Coronary artery (tissue), 2 donors: ENCODE measurements at regions not wholly inside any gene's neighbourhood (a gene's known extent, or its start where the extent isn't known, plus 50 kb on each side); places are given as distances from the start of the nearest gene placed in this dataset.

Experiments used
- DNase-seq: peaks from one replicate; pipeline ENCODE4 v3.0.0-alpha.2; 2017; ENCODE audit warnings: low spot score
- H3K27ac ChIP-seq, 2 donors: fragments of 200-600 bp; sonication (generic); one replicate each; pipeline ENCODE4 v1.5.1; 2016 to 2019
- H3K4me3 ChIP-seq: fragments of 200-600 bp; sonication (generic); 2 replicates; pipeline ENCODE4 v1.5.1; 2016; ENCODE audit warnings: mild to moderate bottlenecking, moderate library complexity
- TF ChIP-seq, protein P1 (sequence below): fragments of 200-600 bp; sonication (generic); IDR thresholded peaks from one replicate; pipeline ENCODE4 v1.5.1; 2019; ENCODE audit warnings: antibody characterized with exemption

DNA sequence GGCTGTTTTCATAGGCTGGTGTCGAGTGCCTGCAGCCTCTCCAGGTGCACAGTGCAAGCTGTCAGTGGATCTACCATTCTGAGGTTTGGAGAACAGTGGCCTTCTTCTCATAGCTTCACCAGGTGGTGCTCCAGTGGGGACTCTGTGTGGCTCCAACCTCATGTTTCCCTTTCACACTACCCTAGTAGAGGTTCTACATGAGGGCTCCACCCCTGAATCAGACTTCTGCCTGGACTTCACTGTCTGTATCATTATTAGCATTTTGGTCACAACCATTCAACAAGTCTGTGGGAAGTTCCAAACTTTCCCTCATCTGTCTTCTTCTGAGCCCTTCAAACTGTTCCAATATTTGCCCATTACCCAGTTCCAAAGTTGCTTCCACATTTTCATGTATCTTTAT is 1003.7 kb downstream of the MCTP2 start:
- no peak overlapping the region for H3K4me3 ChIP-seq
- no peak for DNase-seq
- TF ChIP-seq, protein P1, sequence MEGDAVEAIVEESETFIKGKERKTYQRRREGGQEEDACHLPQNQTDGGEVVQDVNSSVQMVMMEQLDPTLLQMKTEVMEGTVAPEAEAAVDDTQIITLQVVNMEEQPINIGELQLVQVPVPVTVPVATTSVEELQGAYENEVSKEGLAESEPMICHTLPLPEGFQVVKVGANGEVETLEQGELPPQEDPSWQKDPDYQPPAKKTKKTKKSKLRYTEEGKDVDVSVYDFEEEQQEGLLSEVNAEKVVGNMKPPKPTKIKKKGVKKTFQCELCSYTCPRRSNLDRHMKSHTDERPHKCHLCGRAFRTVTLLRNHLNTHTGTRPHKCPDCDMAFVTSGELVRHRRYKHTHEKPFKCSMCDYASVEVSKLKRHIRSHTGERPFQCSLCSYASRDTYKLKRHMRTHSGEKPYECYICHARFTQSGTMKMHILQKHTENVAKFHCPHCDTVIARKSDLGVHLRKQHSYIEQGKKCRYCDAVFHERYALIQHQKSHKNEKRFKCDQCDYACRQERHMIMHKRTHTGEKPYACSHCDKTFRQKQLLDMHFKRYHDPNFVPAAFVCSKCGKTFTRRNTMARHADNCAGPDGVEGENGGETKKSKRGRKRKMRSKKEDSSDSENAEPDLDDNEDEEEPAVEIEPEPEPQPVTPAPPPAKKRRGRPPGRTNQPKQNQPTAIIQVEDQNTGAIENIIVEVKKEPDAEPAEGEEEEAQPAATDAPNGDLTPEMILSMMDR = no peak
- no peak overlapping the region for H3K27ac ChIP-seq

DNA sequence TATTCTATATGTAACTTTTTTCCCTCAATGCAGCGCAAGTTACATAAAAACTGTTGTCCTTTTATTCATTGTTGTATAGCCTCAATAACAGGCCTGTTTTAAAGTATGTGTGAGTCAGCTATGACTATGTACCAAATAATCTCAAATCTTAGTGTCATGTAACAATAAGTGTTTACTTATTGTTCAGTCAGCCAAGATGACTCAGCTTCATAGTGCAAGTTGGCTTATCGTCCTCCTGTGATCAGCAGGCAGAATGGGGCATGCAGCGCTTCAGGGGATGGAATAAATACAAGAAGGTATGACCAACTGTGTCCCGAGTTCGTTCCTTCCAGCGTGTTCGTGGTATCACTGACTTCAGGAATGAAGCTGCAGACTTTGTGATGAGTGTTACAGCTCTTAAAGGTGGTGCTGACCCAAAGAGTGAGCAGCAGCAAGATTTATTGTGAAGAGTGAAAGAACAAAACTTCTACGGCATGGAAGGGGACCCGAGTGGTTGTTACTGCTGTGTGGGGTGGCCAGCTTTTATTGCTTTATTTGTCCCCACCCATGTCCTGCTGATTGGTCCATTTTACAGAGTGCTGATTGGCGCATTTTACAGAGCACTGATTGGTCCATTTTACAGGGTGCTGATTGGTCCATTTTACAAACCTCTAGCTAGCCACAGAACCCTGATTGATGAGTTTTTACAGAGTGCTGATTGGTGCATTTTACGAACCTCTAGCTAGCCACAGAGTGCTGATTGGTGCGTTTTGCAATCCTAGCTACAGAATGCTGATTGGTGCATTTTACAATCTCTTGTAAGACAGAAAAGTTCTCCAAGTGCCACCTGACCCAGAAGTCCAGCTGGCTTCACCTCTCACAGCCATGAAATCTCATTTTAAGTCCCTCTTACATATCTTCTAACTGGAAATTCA is 1016.0 kb downstream of the MCTP2 start:
- Histone ChIP-seq H3K27ac (no peak overlapping the region), H3K4me3 (no peak overlapping the region)
- no peak for DNase-seq
- TF ChIP-seq, protein P1 = no peak

DNA sequence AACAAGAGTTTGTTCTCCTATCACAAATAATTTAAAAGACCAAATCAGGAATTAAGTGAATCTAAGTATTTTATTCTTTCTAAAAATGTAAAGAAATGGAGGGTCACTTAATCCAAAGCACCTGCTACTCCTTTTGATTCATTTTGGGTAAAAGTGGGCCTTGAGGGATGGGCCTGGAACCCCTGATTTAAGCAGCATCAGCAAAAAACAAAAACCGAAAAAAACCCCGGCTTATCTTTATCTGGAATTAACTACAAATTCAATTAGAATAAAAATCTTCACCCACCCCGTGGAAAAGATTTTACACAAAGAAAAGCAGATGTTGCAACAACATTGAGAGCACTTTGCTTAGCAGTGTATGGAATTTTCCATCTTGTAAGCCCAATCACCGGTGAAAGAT is 1018.2 kb downstream of the MCTP2 start:
- Histone ChIP-seq H3K27ac (no peak overlapping the region), H3K4me3 (no peak overlapping the region)
- TF ChIP-seq, protein P1 = no peak
- DNase-seq = no peak

DNA sequence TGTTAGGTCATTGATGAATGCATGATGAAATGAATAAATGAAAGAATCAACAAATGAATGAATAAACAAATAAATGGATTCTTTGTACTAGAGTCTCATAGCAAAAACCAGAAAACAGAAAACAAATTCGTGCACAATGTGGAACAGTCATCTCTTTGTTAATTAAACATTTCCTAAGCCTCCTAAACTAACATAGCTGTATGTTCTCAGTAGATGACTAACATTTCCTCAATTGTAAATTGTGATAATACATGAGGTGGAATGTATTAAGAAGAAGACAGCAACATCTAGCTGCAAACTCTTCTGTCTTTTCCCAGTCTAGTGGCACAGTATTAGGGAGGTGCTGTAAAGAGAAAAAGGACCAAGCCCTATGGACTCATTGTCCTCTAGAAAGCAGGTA is 1021.0 kb downstream of the MCTP2 start:
- no peak overlapping the region for H3K27ac ChIP-seq
- no peak for DNase-seq
- H3K4me3 ChIP-seq = no peak overlapping the region
- TF ChIP-seq, protein P1 = no peak

DNA sequence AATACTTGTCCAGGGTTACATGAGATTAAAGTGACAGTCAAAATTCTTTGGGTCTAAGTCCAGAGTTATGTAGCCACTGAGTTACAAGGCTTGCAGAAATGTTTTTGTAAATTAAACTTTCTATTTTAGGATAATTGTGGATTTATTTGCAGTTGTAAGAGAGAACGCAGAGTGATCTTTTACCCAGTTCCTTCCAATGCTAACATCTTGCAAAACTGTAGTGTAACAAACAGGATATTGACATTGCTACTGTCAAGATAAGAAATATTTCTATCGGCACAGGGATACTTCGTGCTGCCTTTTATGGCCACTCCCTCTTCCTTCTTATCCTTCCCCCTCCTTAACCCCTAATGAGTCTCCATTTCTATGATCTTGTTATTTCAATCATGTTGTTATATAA is 1022.9 kb downstream of the MCTP2 start:
- Histone ChIP-seq H3K27ac (peak overlapping the region; percentile 41 to 63), H3K4me3 (no peak overlapping the region)
- TF ChIP-seq, protein P1 = no peak
- DNase-seq = no peak

DNA sequence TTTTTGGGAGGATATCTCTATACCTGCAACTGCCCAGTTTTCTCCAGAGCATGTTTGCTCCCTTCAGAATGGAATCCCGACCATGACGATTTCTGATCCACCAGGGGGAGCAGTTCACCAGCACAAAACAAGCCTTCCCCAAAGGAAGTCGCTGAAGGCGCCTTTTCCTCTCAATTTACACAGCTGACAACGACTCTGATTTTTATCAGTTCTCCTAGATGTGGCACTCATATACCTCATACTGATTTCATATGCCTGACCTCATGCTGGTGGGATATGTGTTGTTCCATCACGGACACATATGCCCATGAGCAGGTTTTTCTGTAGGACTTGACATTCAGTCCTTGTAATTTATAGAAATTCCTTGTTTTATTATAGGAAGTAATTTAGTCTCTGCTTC is 1028.2 kb downstream of the MCTP2 start:
- Histone ChIP-seq H3K27ac (peak overlapping the region; percentile 64 to 89), H3K4me3 (peak overlapping the region; percentile 1)
- TF ChIP-seq, protein P1 = peak; percentile 73
- peak; percentile 81 for DNase-seq

DNA sequence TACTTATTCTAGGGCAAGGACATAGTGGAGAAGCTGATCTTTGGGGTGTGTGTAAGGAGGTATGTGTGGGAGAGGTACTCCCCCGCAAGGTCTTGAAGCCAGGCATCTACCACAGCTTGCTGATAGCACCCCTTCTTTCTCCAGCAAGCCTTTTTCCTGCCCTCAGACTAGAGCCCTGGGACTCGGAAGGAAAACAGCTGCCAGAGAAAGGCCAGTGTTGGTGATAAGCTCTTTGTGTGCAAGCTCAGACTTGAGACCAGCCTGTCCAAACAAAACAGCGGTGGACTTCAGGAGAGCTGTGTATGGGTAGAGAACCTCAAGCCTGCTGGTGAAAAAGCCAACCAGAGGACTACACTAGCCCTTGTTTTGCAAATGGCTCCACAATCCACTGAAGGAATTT is 1028.6 kb downstream of the MCTP2 start:
- peak overlapping the region; percentile 1 for H3K4me3 ChIP-seq
- TF ChIP-seq, protein P1 = no peak
- DNase-seq = peak; percentile 80
- H3K27ac ChIP-seq = peak overlapping the region; percentile 64 to 89
